SK-N-SH treated with all-trans-retinoic acid at 6 μM for 48 hours (cell line): ENCODE measurements at regions not wholly inside any gene's neighbourhood (a gene's known extent, or its start where the extent isn't known, plus 50 kb on each side); places are given as distances from the start of the nearest gene placed in this dataset.

ENCODE experiments used
- ATAC-seq: fragments of 200-7000 bp; cut with Tn5 transposase; 3 replicates; pipeline ENCODE4 v1.9.1; 2020; ENCODE audit warnings: mild to moderate bottlenecking, moderate library complexity
- ARNTL ChIP-seq: fragments of 450-650 bp; formaldehyde crosslinking; IDR thresholded peaks from 2 replicates; pipeline ENCODE4 v1.5.0; 2020; ENCODE audit warnings: low read depth, mild to moderate bottlenecking, moderate library complexity, borderline replicate concordance
- BACH2 ChIP-seq: fragments of 250-450 bp; sonication (Bioruptor Pico); IDR thresholded peaks from 2 replicates; pipeline ENCODE4 v1.9.0; 2021; ENCODE audit warnings: mild to moderate bottlenecking, borderline replicate concordance
- CSDC2 ChIP-seq: fragments of 250-450 bp; sonication (Bioruptor Pico); IDR thresholded peaks from 2 replicates; pipeline ENCODE4 v1.5.0; 2020; ENCODE audit warnings: mild to moderate bottlenecking, moderate library complexity
- GLIS3 ChIP-seq: fragments of 250-450 bp; sonication (Bioruptor Pico); IDR thresholded peaks from 2 replicates; pipeline ENCODE4 v1.5.0; 2020; ENCODE audit warnings: mild to moderate bottlenecking, moderate library complexity
- ISL1 ChIP-seq: fragments of 250-450 bp; sonication (Bioruptor Pico); IDR thresholded peaks from 2 replicates; pipeline ENCODE4 v2.1.2; 2022; ENCODE audit warnings: mild to moderate bottlenecking, moderate library complexity
- OSR1 ChIP-seq: fragments of 250-450 bp; sonication (Bioruptor Pico); IDR thresholded peaks from 2 replicates; pipeline ENCODE4 v1.8.0; 2022; ENCODE audit warnings: moderate library complexity, mild to moderate bottlenecking, inconsistent platforms
- PPARA ChIP-seq: fragments of 250-450 bp; sonication (Bioruptor Pico); IDR thresholded peaks from 2 replicates; pipeline ENCODE4 v1.5.0; 2020; ENCODE audit warnings: mild to moderate bottlenecking, borderline replicate concordance
- SNAI2 ChIP-seq: fragments of 250-450 bp; sonication (Bioruptor Pico); IDR thresholded peaks from 2 replicates; pipeline ENCODE4 v1.5.0; 2020; ENCODE audit warnings: mild to moderate bottlenecking, moderate library complexity
- TCF4 ChIP-seq: fragments of 250-450 bp; sonication (Bioruptor Pico); IDR thresholded peaks from 2 replicates; pipeline ENCODE4 v1.8.0; 2021; ENCODE audit warnings: mild to moderate bottlenecking, moderate library complexity, borderline replicate concordance
- TOX ChIP-seq: fragments of 250-450 bp; sonication (Bioruptor Pico); IDR thresholded peaks from 2 replicates; pipeline ENCODE4 v1.8.0; 2021; ENCODE audit warnings: mild to moderate bottlenecking, moderate library complexity, borderline replicate concordance
- ZC3H10 ChIP-seq: fragments of 250-450 bp; sonication (Bioruptor Pico); IDR thresholded peaks from 2 replicates; pipeline ENCODE4 v1.5.1; 2021; ENCODE audit warnings: mild to moderate bottlenecking, moderate library complexity
- ZFP3 ChIP-seq: fragments of 250-450 bp; sonication (Bioruptor Pico); IDR thresholded peaks from 2 replicates; pipeline ENCODE4 v1.5.0; 2020; ENCODE audit warnings: mild to moderate bottlenecking, moderate library complexity
- ZFP30 ChIP-seq: fragments of 450-650 bp; formaldehyde crosslinking; IDR thresholded peaks from 2 replicates; pipeline ENCODE4 v1.5.0; 2022; ENCODE audit warnings: mild to moderate bottlenecking, moderate library complexity
- ZNF565 ChIP-seq: fragments of 450-650 bp; formaldehyde crosslinking; conservative IDR thresholded peaks from 2 replicates; pipeline ENCODE4 v1.5.0; 2020; ENCODE audit warnings: low read depth, mild to moderate bottlenecking, moderate library complexity
- ZNF8 ChIP-seq: fragments of 450-650 bp; formaldehyde crosslinking; IDR thresholded peaks from 2 replicates; pipeline ENCODE4 v1.5.0; 2020; ENCODE audit warnings: mild to moderate bottlenecking, moderate library complexity
- TF ChIP-seq, protein P1 (sequence below): fragments of 250-450 bp; sonication (Bioruptor Pico); IDR thresholded peaks from 2 replicates; pipeline ENCODE4 v1.8.0; 2021; ENCODE audit warnings: low read depth, mild to moderate bottlenecking, moderate library complexity, borderline replicate concordance
- TF ChIP-seq, protein P2 (sequence below): fragments of 250-450 bp; sonication (Bioruptor Pico); IDR thresholded peaks from 2 replicates; pipeline ENCODE4 v1.5.1; 2020; ENCODE audit warnings: low read depth, mild to moderate bottlenecking, moderate library complexity
- TF ChIP-seq, protein P3 (sequence below): fragments of 250-450 bp; sonication (Bioruptor Pico); IDR thresholded peaks from 2 replicates; pipeline ENCODE4 v1.5.1; 2021; ENCODE audit warnings: mild to moderate bottlenecking, moderate library complexity
- TF ChIP-seq, protein P4 (sequence below): fragments of 250-450 bp; sonication (Bioruptor Pico); IDR thresholded peaks from 2 replicates; pipeline ENCODE4 v1.8.0; 2020; ENCODE audit warnings: mild to moderate bottlenecking, moderate library complexity, borderline replicate concordance

DNA sequence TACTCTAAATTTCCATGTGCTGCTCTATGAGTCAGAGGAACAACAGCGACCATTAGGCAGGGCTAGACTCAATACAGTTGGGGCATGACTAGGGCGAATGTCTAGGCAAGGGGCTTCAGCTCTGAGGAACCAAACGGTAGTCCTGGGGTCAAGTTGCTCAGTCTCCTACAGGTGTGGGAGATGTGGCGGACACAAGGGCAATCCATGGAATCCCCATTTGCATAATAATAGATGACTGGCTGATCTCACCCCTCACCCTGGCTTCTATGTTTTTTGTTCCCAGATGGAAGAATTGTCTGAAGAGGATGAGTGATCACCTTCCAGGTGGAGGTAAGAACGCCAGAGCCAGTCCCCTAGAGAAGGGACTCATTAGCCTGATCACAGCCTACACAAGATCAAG, 1048.2 kb upstream of the MIR17HG start:
- no peak for TF ChIP-seq ARNTL (CRISPR knock-in tag)
- ATAC-seq: no peak

DNA sequence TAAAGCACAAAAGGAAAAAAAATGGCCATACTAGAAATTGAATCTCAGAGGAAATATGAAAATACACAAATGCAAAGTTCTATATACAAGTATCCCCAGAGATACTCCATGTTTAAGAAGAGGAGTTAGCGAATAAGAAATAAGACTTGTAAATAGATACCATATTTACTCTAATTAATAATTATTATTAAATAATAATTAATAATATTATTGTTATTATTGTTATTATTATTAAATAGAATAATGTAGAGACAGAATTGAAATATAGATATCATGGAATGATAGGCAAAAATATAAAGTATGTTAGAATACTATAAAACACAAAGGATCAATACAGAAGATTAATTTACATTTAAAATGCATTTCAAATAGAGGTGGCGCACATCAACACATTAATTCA, 1047.5 kb upstream of the MIR17HG start:
- ATAC-seq: no peak
- TF ChIP-seq TCF4 (CRISPR knock-in tag) (no peak), GLIS3 (no peak), ZFP3 (CRISPR knock-in tag) (no peak), BACH2 (CRISPR knock-in tag) (no peak), ZNF8 (CRISPR knock-in tag) (no peak), OSR1 (CRISPR knock-in tag) (no peak), SNAI2 (CRISPR knock-in tag) (no peak), ZC3H10 (CRISPR knock-in tag) (no peak), ZNF565 (CRISPR knock-in tag) (no peak), TOX (CRISPR knock-in tag) (no peak)
- TF ChIP-seq, protein P1, sequence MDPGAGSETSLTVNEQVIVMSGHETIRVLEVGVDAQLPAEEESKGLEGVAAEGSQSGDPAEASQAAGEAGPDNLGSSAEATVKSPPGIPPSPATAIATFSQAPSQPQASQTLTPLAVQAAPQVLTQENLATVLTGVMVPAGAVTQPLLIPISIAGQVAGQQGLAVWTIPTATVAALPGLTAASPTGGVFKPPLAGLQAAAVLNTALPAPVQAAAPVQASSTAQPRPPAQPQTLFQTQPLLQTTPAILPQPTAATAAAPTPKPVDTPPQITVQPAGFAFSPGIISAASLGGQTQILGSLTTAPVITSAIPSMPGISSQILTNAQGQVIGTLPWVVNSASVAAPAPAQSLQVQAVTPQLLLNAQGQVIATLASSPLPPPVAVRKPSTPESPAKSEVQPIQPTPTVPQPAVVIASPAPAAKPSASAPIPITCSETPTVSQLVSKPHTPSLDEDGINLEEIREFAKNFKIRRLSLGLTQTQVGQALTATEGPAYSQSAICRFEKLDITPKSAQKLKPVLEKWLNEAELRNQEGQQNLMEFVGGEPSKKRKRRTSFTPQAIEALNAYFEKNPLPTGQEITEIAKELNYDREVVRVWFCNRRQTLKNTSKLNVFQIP (CRISPR knock-in tag): no peak
- TF ChIP-seq, protein P2, sequence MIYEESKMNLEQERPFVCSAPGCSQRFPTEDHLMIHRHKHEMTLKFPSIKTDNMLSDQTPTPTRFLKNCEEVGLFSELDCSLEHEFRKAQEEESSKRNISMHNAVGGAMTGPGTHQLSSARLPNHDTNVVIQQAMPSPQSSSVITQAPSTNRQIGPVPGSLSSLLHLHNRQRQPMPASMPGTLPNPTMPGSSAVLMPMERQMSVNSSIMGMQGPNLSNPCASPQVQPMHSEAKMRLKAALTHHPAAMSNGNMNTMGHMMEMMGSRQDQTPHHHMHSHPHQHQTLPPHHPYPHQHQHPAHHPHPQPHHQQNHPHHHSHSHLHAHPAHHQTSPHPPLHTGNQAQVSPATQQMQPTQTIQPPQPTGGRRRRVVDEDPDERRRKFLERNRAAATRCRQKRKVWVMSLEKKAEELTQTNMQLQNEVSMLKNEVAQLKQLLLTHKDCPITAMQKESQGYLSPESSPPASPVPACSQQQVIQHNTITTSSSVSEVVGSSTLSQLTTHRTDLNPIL (CRISPR knock-in tag): no peak
- TF ChIP-seq, protein P3, sequence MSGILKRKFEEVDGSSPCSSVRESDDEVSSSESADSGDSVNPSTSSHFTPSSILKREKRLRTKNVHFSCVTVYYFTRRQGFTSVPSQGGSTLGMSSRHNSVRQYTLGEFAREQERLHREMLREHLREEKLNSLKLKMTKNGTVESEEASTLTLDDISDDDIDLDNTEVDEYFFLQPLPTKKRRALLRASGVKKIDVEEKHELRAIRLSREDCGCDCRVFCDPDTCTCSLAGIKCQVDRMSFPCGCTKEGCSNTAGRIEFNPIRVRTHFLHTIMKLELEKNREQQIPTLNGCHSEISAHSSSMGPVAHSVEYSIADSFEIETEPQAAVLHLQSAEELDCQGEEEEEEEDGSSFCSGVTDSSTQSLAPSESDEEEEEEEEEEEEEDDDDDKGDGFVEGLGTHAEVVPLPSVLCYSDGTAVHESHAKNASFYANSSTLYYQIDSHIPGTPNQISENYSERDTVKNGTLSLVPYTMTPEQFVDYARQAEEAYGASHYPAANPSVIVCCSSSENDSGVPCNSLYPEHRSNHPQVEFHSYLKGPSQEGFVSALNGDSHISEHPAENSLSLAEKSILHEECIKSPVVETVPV: no peak

DNA sequence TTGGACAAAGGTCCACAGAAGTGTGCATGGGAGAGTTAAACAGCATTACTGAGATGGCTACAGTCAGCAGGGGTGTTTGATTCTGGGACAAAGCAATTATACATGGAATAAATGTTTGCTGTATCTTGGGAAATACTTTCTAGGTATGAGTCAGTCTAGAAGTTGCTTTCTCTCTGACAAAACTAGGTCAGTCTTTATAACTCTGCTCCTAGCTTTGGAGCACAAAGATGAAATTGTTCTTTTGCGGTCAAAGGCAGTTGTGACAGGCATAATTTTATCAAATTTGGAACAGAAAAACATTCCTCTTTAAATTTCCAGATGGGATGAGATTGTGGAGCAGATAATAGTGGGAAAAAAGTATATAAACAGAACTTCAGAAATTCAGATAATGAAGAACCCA, 1045.4 kb upstream of the MIR17HG start:
- peak; percentile 64 for ATAC-seq
- TF ChIP-seq ZC3H10 (CRISPR knock-in tag) (peak; percentile 72), ISL1 (CRISPR knock-in tag) (peak; percentile 72), ZFP3 (CRISPR knock-in tag) (0 out of 2 replicates have a peak, but pooled peaks have one; percentile 30), TOX (CRISPR knock-in tag) (no peak), ZFP30 (CRISPR knock-in tag) (no peak), SNAI2 (CRISPR knock-in tag) (no peak), PPARA (no peak), OSR1 (CRISPR knock-in tag) (no peak), TCF4 (CRISPR knock-in tag) (peak; percentile 31; the same call in 1 of the 2 replicates), BACH2 (CRISPR knock-in tag) (no peak)
- TF ChIP-seq, protein P2 (CRISPR knock-in tag): no peak
- TF ChIP-seq, protein P4, sequence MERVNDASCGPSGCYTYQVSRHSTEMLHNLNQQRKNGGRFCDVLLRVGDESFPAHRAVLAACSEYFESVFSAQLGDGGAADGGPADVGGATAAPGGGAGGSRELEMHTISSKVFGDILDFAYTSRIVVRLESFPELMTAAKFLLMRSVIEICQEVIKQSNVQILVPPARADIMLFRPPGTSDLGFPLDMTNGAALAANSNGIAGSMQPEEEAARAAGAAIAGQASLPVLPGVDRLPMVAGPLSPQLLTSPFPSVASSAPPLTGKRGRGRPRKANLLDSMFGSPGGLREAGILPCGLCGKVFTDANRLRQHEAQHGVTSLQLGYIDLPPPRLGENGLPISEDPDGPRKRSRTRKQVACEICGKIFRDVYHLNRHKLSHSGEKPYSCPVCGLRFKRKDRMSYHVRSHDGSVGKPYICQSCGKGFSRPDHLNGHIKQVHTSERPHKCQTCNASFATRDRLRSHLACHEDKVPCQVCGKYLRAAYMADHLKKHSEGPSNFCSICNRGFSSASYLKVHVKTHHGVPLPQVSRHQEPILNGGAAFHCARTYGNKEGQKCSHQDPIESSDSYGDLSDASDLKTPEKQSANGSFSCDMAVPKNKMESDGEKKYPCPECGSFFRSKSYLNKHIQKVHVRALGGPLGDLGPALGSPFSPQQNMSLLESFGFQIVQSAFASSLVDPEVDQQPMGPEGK (CRISPR knock-in tag): no peak

DNA sequence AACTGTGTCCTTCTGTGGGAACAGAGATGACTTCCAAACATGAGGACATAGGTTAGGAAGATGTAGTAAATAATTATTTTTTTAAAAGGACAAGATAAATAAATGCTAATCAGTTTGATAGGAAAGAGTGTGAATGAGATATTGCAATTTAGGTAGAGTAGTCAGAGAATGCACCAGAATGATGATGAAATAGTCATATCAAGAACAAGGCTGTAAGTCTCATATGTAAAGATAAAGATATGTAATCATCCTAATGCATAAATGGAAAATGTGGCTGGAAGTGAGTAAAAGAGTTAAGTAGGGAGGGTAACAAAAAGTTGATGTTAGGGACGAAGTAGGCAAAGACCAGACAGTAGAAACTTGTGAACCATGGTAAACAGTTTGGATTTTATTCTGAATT, 1041.7 kb upstream of the MIR17HG start:
- no peak for TF ChIP-seq ZNF8 (CRISPR knock-in tag)

DNA sequence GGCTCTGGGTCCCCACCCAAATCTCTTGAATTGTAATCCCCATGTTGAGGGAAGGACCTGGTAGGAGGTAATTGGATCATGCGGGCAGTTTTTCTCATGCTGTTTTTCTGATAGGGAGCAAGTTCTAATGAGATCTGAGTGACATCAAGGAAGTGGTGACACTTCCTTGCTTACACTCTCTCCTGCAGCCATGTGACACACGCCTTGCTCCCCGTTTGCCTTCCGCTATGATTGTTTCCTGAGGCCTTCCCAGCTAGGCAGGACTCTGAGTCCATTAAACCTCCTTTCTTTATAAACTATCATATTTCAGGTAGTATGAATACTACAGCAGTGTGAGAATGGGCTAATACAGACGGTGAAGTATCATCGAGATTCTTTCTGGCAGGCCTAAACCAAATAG, 1040.4 kb upstream of the MIR17HG start:
- TF ChIP-seq CSDC2 (CRISPR knock-in tag) (no peak), ZNF8 (CRISPR knock-in tag) (no peak), ZC3H10 (CRISPR knock-in tag) (no peak), BACH2 (CRISPR knock-in tag) (no peak)
- ATAC-seq: no peak

More for the DNA sequence above, 1041.7 kb upstream of the MIR17HG start:
- no peak for ATAC-seq
